Activated CD8-positive, alpha-beta T cell treated with anti-CD3 and anti-CD28 coated beads for 36 hours (primary cell): ENCODE measurements at regions not wholly inside any gene's neighbourhood (a gene's known extent, or its start where the extent isn't known, plus 50 kb on each side); places are given as distances from the start of the nearest gene placed in this dataset.

Experiments
- ATAC-seq: fragments of 200-7000 bp; cut with Tn5 transposase; one replicate; pipeline ENCODE4 v1.10.0; 2021; ENCODE audit warnings: mild to moderate bottlenecking, moderate library complexity
- CTCF ChIA-PET: fragments of 350-600 bp; sonication (Branson Sonifier 250); formaldehyde crosslinking; loops from one replicate; lab custom pipeline; 2021; ENCODE audit warnings: antibody characterized with exemption; lab: Charles Lee
- POLR2A ChIA-PET: fragments of 350-600 bp; sonication (Branson Sonifier 250); formaldehyde crosslinking; loops from one replicate; lab custom pipeline; 2021; ENCODE audit warnings: antibody characterized with exemption; lab: Charles Lee
- DNase-seq: peaks from one replicate; pipeline ENCODE4 v3.0.0-alpha.2; 2020
- H3K27ac Mint-ChIP-seq: one replicate; pipeline ENCODE4 v1.8.0; 2021; ENCODE audit warnings: mild to moderate bottlenecking, mixed read lengths
- H3K27me3 Mint-ChIP-seq: one replicate; pipeline ENCODE4 v1.8.0; 2021; ENCODE audit warnings: mixed read lengths
- H3K36me3 Mint-ChIP-seq: one replicate; pipeline ENCODE4 v1.8.0; 2021; ENCODE audit warnings: low read depth, mixed read lengths
- H3K4me1 Mint-ChIP-seq: one replicate; pipeline ENCODE4 v1.8.0; 2021; ENCODE audit warnings: low read depth, mixed read lengths
- H3K4me3 Mint-ChIP-seq: one replicate; pipeline ENCODE4 v1.8.0; 2021; ENCODE audit warnings: mild to moderate bottlenecking, moderate library complexity, mixed read lengths
- H3K9me3 Mint-ChIP-seq: one replicate; pipeline ENCODE4 v1.8.0; 2021; ENCODE audit warnings: mixed read lengths
- intact Hi-C: fragments of 100-400 bp; cut with micrococcal nuclease; formaldehyde crosslinking; loops from one replicate; pipeline ENCODE4 v1.10.0; 2022
- TF ChIP-seq, protein P1 (sequence below): fragments of 200-600 bp; IDR thresholded peaks from one replicate; pipeline ENCODE4 v1.8.0; 2022; ENCODE audit warnings: antibody characterized with exemption, mild to moderate bottlenecking

DNA sequence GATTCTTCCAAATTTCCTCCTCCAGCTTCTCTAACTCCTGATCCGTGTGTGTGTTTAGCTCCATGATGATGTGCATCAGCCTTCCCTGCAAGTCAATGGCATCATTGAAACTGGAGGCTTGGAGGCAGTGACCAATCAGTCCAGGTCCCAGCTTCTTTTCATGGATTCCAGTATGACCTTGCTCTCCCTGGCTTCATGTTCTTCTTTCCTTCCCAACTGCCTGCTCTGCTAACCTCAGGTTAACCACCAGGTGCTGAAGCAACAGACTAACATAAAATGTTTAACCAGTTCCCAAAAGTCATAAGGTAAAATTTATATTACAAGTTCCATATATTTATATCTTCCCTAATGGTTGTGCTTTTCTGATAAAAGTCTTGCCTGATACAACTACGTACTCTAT lies 512.8 kb upstream of the EPHA7 start:
- no peak for ATAC-seq

DNA sequence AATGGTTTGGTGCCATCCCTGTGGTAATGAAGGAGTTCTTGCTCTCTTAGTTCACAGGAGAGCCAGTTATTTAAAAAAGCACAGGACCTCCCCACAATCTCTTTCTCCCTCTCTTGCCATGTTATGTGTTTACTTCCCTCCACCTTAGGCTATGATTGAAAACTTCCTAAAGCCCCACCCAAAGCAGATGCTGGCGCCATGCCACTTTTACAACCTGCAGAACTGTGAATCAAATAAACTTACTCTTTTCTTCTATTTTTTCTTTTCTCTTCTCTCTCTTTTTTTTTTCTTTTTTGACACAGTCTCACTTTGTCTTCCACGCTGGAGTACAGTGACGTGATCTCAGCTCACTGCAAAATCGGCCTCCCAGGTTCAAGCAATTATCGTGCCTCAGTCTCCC lies 508.4 kb upstream of the EPHA7 start:
- DNase-seq: no peak
- Mint-ChIP-seq H3K27me3 (no peaks in the 10 kb centered on the region), H3K27ac (no peak overlapping the region), H3K36me3 (no peaks in the 10 kb centered on the region), H3K4me3 (no peak overlapping the region), H3K9me3 (no peaks in the 10 kb centered on the region), H3K4me1 (no peaks in the 10 kb centered on the region)
- POLR2A ChIA-PET: no interaction called here
- ATAC-seq: no peak
- TF ChIP-seq, protein P1, sequence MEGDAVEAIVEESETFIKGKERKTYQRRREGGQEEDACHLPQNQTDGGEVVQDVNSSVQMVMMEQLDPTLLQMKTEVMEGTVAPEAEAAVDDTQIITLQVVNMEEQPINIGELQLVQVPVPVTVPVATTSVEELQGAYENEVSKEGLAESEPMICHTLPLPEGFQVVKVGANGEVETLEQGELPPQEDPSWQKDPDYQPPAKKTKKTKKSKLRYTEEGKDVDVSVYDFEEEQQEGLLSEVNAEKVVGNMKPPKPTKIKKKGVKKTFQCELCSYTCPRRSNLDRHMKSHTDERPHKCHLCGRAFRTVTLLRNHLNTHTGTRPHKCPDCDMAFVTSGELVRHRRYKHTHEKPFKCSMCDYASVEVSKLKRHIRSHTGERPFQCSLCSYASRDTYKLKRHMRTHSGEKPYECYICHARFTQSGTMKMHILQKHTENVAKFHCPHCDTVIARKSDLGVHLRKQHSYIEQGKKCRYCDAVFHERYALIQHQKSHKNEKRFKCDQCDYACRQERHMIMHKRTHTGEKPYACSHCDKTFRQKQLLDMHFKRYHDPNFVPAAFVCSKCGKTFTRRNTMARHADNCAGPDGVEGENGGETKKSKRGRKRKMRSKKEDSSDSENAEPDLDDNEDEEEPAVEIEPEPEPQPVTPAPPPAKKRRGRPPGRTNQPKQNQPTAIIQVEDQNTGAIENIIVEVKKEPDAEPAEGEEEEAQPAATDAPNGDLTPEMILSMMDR: no peak
- CTCF ChIA-PET: no interaction called here
- intact Hi-C loops: no loop called here

More for the DNA sequence above, 512.8 kb upstream of the EPHA7 start:
- no peak overlapping the region for H3K27ac Mint-ChIP-seq
- H3K4me3 Mint-ChIP-seq: no peak overlapping the region
- TF ChIP-seq, protein P1: no peak
- ChIA-PET POLR2A (no interaction called here), CTCF (no interaction called here)
- no peaks in the 10 kb centered on the region for H3K36me3 Mint-ChIP-seq
- H3K27me3 Mint-ChIP-seq: no peaks in the 10 kb centered on the region
- H3K9me3 Mint-ChIP-seq: no peaks in the 10 kb centered on the region
- intact Hi-C loops: no loop called here
- no peaks in the 10 kb centered on the region for H3K4me1 Mint-ChIP-seq
- DNase-seq: no peak

DNA sequence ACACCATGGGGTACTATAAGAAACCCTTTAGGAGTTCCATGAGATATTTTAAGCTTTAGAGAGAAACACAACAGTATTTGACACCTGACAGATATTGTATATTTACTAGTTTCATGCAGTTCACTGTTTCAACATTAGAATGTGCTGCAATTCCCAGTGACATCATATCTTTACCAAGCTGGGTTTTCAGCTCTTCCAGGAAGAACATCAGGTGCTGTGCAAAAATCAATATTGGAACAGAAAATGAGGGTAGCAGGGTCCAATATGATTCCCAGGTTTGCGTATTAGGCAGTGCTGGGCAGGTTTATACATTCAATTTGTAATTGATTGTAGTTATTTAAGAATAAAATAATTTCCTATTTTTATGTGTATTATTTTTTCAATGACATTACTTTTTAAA lies 500.0 kb upstream of the EPHA7 start:
- ATAC-seq (no peak), DNase-seq (no peak)
- no peaks in the 10 kb centered on the region for H3K27me3 Mint-ChIP-seq
- no peak overlapping the region for H3K27ac Mint-ChIP-seq
- TF ChIP-seq, protein P1: no peak
- H3K9me3 Mint-ChIP-seq: peaks cover 2% of the 10 kb centered on the region
- no peak overlapping the region for H3K4me3 Mint-ChIP-seq
- intact Hi-C loops: no loop called here
- no peaks in the 10 kb centered on the region for H3K36me3 Mint-ChIP-seq
- POLR2A ChIA-PET: no interaction called here
- H3K4me1 Mint-ChIP-seq: no peaks in the 10 kb centered on the region
- CTCF ChIA-PET: no interaction called here

DNA sequence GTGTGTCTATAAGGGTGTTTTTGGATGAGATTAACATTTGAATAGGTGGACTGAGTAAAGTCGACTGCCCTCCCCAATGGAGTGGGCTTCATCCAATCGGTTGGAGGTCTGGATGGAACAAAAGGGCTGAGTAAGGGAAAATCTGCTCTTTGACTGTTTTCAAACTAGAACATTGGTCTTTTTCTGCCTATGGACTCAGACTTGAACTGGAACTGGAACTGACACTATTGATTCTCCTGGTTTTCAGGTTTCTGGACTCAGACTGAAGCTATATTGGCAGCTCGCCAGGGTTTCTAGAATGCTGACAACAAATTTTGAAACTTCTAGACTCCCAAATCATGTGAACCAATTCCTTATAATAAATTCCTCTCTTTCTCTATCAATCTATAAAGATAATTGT lies 498.9 kb upstream of the EPHA7 start:
- no peaks in the 10 kb centered on the region for H3K4me1 Mint-ChIP-seq
- H3K4me3 Mint-ChIP-seq: no peak overlapping the region
- ChIA-PET POLR2A (no interaction called here), CTCF (no interaction called here)
- DNase-seq: no peak
- no peak for ATAC-seq
- intact Hi-C loops: no loop called here
- no peaks in the 10 kb centered on the region for H3K27me3 Mint-ChIP-seq
- H3K27ac Mint-ChIP-seq: no peak overlapping the region
- TF ChIP-seq, protein P1: no peak
- peaks cover 2% of the 10 kb centered on the region for H3K9me3 Mint-ChIP-seq
- no peaks in the 10 kb centered on the region for H3K36me3 Mint-ChIP-seq

DNA sequence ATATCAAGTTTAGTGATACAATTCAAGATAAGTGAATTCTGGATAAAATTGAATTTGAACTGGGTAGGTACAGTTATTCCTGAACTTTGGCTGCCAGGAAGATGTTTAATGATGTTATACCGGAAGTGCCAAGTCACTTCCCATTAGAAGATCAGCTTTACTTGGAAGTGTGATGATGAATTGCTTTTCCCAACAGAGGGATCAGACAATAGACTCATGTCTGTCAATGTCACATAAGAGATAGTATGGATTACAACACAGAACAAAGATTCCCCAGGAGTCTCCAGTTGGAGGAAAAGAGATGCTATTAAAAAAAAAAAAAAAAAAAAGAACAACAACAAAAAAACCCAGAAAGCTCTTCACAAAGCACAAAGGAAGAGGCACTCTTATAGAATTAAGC lies 497.9 kb upstream of the EPHA7 start:
- ATAC-seq (no peak), DNase-seq (no peak)
- no peaks in the 10 kb centered on the region for H3K27me3 Mint-ChIP-seq
- peaks cover 2% of the 10 kb centered on the region for H3K9me3 Mint-ChIP-seq
- no peaks in the 10 kb centered on the region for H3K36me3 Mint-ChIP-seq
- intact Hi-C loops: no loop called here
- TF ChIP-seq, protein P1: no peak
- no peak overlapping the region for H3K27ac Mint-ChIP-seq
- ChIA-PET CTCF (no interaction called here), POLR2A (no interaction called here)
- H3K4me1 Mint-ChIP-seq: no peaks in the 10 kb centered on the region
- no peak overlapping the region for H3K4me3 Mint-ChIP-seq
